ENCODE measurements at regions not wholly inside any gene's neighbourhood (a gene's known extent, or its start where the extent isn't known, plus 50 kb on each side); places are given as distances from the start of the nearest gene placed in this dataset.
A peak's percentile ranks its signal among the peaks of the same experiment; 100 is the strongest.

DNA sequence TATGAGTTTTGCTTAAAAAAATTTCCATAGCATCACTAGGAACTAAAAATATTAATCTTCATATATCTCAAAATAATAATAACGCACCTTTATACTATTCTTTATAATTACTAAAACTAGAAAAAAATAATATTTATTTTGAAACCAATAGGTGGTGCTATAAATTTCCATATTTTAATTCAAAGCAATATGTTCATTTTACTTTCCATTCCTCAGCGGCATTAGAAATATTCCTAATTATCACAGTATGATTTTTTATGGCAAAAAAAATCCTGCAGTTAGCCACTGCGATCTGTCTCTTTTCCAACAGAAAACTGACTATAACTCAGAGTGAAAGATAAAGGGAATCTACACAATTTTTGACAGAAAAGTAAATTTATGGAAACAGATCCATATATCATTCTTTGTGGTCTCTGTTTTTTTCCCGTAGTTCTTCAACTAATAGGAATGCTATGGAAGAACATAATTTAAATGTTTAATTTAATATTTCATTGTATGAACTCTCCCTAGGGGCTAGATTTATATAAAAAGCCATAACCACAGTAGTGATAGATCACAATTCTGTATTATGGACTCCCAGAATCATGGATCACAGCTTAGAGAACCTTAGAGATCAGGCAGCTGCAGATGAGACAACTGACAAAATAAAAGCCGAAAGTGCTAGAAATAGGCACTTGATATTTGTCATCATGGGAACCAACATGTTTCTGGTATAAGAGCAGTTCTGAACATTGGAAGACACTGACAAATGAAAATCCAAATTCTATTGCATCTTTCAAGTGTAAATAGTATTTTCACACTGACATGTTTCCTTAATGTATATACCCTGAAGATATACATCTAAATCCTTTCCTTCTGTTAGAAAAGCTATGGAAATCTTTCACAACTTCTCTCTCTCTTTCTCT is 167.7 kb upstream of the MPDZ start:
- no peak for DNase-seq
- peaks cover 4% of the 10 kb centered on the region for H3K4me1 ChIP-seq (ENCODE audit: control insufficient read depth, insufficient read depth, low read length)
- no peak overlapping the region for H3K9ac ChIP-seq (ENCODE audit: extremely low read depth, low read length, poor library complexity, severe bottlenecking)
- no peaks in the 10 kb centered on the region for H3K36me3 Mint-ChIP-seq (ENCODE audit: low read depth)
- peaks cover 3% of the 10 kb centered on the region for H3K4me1 Mint-ChIP-seq
- H3K9me3 Mint-ChIP-seq, result no peaks in the 10 kb centered on the region
- no peak overlapping the region for H3K4me3 Mint-ChIP-seq
- H3K9me3 ChIP-seq (ENCODE audit: control insufficient read depth, low read length), result no peaks in the 10 kb centered on the region
- no peak overlapping the region for H3K4me3 ChIP-seq (ENCODE audit: low read length)
- H3K27me3 ChIP-seq (ENCODE audit: control insufficient read depth, insufficient read depth, low read length, poor library complexity, severe bottlenecking), result no peaks in the 10 kb centered on the region
- no peak overlapping the region for H3K27ac Mint-ChIP-seq
- WGBS, 2 experiments (ENCODE audit: insufficient coverage in 1 of 2, insufficient read length in 1 of 2), result 71 to 91% methylated on average over 1 to 3 of the region's 5 CpGs
- no peaks in the 10 kb centered on the region for H3K36me3 ChIP-seq (ENCODE audit: control insufficient read depth, insufficient read depth, low read length)
- H3K27ac ChIP-seq (ENCODE audit: low read depth, low read length), result no peak overlapping the region
- no peaks in the 10 kb centered on the region for H3K27me3 Mint-ChIP-seq (ENCODE audit: insufficient read depth)
- TF ChIP-seq, protein P1, sequence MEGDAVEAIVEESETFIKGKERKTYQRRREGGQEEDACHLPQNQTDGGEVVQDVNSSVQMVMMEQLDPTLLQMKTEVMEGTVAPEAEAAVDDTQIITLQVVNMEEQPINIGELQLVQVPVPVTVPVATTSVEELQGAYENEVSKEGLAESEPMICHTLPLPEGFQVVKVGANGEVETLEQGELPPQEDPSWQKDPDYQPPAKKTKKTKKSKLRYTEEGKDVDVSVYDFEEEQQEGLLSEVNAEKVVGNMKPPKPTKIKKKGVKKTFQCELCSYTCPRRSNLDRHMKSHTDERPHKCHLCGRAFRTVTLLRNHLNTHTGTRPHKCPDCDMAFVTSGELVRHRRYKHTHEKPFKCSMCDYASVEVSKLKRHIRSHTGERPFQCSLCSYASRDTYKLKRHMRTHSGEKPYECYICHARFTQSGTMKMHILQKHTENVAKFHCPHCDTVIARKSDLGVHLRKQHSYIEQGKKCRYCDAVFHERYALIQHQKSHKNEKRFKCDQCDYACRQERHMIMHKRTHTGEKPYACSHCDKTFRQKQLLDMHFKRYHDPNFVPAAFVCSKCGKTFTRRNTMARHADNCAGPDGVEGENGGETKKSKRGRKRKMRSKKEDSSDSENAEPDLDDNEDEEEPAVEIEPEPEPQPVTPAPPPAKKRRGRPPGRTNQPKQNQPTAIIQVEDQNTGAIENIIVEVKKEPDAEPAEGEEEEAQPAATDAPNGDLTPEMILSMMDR (conservative IDR thresholded peaks at IDR 0.05), result peak; percentile 27

DNA sequence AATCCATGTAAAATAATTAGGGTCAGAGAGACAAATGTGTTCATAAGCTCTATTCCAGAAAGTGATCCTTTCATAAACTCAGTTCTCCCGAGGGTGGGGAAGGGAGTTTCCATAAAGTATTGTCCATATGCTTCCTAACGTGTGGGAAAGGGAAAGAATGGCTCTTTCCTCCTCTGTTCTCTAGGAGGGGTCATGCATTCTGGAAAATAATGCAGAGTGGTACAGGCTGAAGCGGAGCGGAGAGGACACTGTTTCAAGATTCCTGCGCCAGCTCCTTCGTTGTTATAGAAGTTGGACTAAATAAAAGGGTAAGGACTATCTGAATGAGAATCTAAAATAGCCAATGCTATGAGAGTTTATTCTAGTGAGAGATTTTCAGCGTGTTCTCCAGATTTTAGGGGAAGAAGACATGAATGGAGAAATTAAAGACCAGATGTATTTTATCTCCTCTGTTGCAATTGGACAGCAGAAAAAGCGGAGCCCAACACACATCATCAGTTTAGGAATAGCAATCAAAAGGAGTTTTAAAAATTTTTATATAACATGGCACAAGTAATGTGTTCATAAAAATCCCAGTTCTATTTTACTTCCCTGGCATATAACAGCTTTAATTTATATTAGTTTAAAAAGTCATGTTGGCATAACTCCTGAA is 166.9 kb upstream of the MPDZ start:
- Mint-ChIP-seq H3K4me3 (no peak overlapping the region), H3K9me3 (no peaks in the 10 kb centered on the region), H3K36me3 (ENCODE audit: low read depth) (no peaks in the 10 kb centered on the region), H3K27me3 (ENCODE audit: insufficient read depth) (no peaks in the 10 kb centered on the region), H3K4me1 (peaks cover 3% of the 10 kb centered on the region), H3K27ac (no peak overlapping the region)
- no peaks in the 10 kb centered on the region for H3K27me3 ChIP-seq (ENCODE audit: control insufficient read depth, insufficient read depth, low read length, poor library complexity, severe bottlenecking)
- no peak for DNase-seq
- no peak overlapping the region for H3K9ac ChIP-seq (ENCODE audit: extremely low read depth, low read length, poor library complexity, severe bottlenecking)
- no peaks in the 10 kb centered on the region for H3K36me3 ChIP-seq (ENCODE audit: control insufficient read depth, insufficient read depth, low read length)
- TF ChIP-seq, protein P1 (conservative IDR thresholded peaks at IDR 0.05), result no peak
- H3K4me3 ChIP-seq (ENCODE audit: low read length), result no peak overlapping the region
- H3K27ac ChIP-seq (ENCODE audit: low read depth, low read length), result no peak overlapping the region
- H3K9me3 ChIP-seq (ENCODE audit: control insufficient read depth, low read length), result no peaks in the 10 kb centered on the region
- 94 to 98% methylated on average over 5 to 8 of the region's 8 CpGs for WGBS, 2 experiments (ENCODE audit: insufficient coverage in 1 of 2, insufficient read length in 1 of 2)
- H3K4me1 ChIP-seq (ENCODE audit: control insufficient read depth, insufficient read depth, low read length), result peaks cover 4% of the 10 kb centered on the region

DNA sequence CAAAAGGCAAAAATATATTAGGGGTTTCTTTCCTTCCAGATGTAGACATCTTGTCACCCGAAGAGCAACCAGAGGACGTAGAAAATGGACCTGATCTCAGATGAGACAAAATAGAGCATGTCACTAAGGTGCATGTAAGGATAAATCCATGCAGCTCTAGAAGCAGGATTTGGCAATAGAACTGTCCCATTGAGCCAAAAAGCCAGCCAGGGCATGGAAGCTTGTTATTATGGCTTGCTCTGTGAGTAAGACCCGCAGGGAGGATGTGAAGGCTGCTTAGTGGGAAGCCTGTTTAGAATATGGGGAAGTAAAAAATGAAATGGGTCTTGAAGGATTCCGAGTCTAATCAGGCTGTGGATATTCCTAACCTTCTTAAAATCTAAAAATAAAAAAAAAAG is 165.6 kb upstream of the MPDZ start:
- no peaks in the 10 kb centered on the region for H3K9me3 ChIP-seq (ENCODE audit: control insufficient read depth, low read length)
- no peak for DNase-seq
- no peaks in the 10 kb centered on the region for H3K36me3 ChIP-seq (ENCODE audit: control insufficient read depth, insufficient read depth, low read length)
- H3K9ac ChIP-seq (ENCODE audit: extremely low read depth, low read length, poor library complexity, severe bottlenecking), result no peak overlapping the region
- Mint-ChIP-seq H3K27me3 (ENCODE audit: insufficient read depth) (no peaks in the 10 kb centered on the region), H3K27ac (no peak overlapping the region), H3K9me3 (no peaks in the 10 kb centered on the region), H3K36me3 (ENCODE audit: low read depth) (no peaks in the 10 kb centered on the region), H3K4me3 (no peak overlapping the region), H3K4me1 (peaks cover 5% of the 10 kb centered on the region)
- no peak overlapping the region for H3K4me3 ChIP-seq (ENCODE audit: low read length)
- H3K4me1 ChIP-seq (ENCODE audit: control insufficient read depth, insufficient read depth, low read length), result peaks cover 6% of the 10 kb centered on the region
- WGBS, 2 experiments (ENCODE audit: insufficient coverage in 1 of 2, insufficient read length in 1 of 2), result 88 to 97% methylated on average over 2 to 3 of the region's 4 CpGs
- TF ChIP-seq, protein P1 (conservative IDR thresholded peaks at IDR 0.05), result no peak
- no peaks in the 10 kb centered on the region for H3K27me3 ChIP-seq (ENCODE audit: control insufficient read depth, insufficient read depth, low read length, poor library complexity, severe bottlenecking)
- no peak overlapping the region for H3K27ac ChIP-seq (ENCODE audit: low read depth, low read length)
